Activated naive CD4-positive, alpha-beta T cell treated with anti-CD3 and anti-CD28 coated beads, Interleukin-2, amount 50 U/mL, for 72 hours (primary cell): ENCODE measurements at regions not wholly inside any gene's neighbourhood (a gene's known extent, or its start where the extent isn't known, plus 50 kb on each side); places are given as distances from the start of the nearest gene placed in this dataset.
A peak's percentile ranks its signal among the peaks of the same experiment; 100 is the strongest.
"Not testable (repeated sequence)": the region's sequence is repeated elsewhere in the genome, so short reads cannot be mapped to it uniquely, and the experiment has no call there.

ENCODE experiments used
- ATAC-seq, 2 donors: fragments of 150-1000 bp; cut with Tn5 transposase; 2 replicates each; pipeline ENCODE4 v1.10.0; 2021; ENCODE audit warnings: mild to moderate bottlenecking in 2 of 2, moderate library complexity in 2 of 2
- DNase-seq, 2 donors: peaks; one replicate each; pipeline ENCODE4 v3.0.0; 2021 to 2022; ENCODE audit warnings: low spot score in 2 of 2
- H3K27ac Mint-ChIP-seq, 2 donors: one replicate each; pipeline ENCODE4 v1.8.0; 2022; ENCODE audit warnings: mild to moderate bottlenecking in 2 of 2, mixed read lengths in 2 of 2
- H3K36me3 Mint-ChIP-seq, 2 donors: one replicate each; pipeline ENCODE4 v1.8.0; 2022; ENCODE audit warnings: mixed read lengths in 2 of 2
- H3K9me3 Mint-ChIP-seq, 2 donors: one replicate each; pipeline ENCODE4 v1.8.0; 2022; ENCODE audit warnings: mixed read lengths in 2 of 2

GRCh38 chr16:29143739-29144668 is 159.2 kb downstream of the LAT start:
- not testable (repeated sequence) for ATAC-seq, H3K9me3 Mint-ChIP-seq, H3K36me3 Mint-ChIP-seq
- H3K27ac Mint-ChIP-seq = peak overlapping the region in 1 of 2 donors; percentile 16
- DNase-seq = peak in 1 of 2 donors; percentile 48

- not testable (repeated sequence) for ATAC-seq, H3K36me3 Mint-ChIP-seq, H3K9me3 Mint-ChIP-seq, DNase-seq
- H3K27ac Mint-ChIP-seq = peak overlapping the region in 1 of 2 donors; percentile 16
These were observed 157.7 kb downstream of the LAT start for GRCh38 chr16:29142506-29142905.

- peak in 1 of 2 donors; percentile 20 for DNase-seq
- H3K27ac Mint-ChIP-seq = peak overlapping the region in 1 of 2 donors; percentile 16
- H3K36me3 Mint-ChIP-seq = peaks cover 7 to 8% of the 10 kb centered on the region in 2 donors
- no peak for ATAC-seq
- no peaks in the 10 kb centered on the region for H3K9me3 Mint-ChIP-seq
These were observed 156.9 kb downstream of the LAT start for GRCh38 chr16:29141586-29142324.

- DNase-seq, H3K9me3 Mint-ChIP-seq, ATAC-seq, H3K36me3 Mint-ChIP-seq: not testable (repeated sequence)
- peak overlapping the region in 1 of 2 donors; percentile 49 for H3K27ac Mint-ChIP-seq
These were observed 156.3 kb downstream of the LAT start for GRCh38 chr16:29141121-29141520.

GRCh38 chr16:29139901-29140855 is 155.3 kb downstream of the LAT start:
- peak in 1 of 2 donors; percentile 23 for DNase-seq
- H3K36me3 Mint-ChIP-seq, H3K9me3 Mint-ChIP-seq, ATAC-seq: not testable (repeated sequence)
- peak overlapping the region; percentile 49 to 55 for H3K27ac Mint-ChIP-seq

- peak in 1 of 2 donors; percentile 48 for DNase-seq
- Mint-ChIP-seq H3K36me3 (peaks cover 6% of the 10 kb centered on the region in 2 donors), H3K27ac (no peak overlapping the region), H3K9me3 (no peaks in the 10 kb centered on the region)
- no peak for ATAC-seq
These were observed 154.5 kb downstream of the LAT start for GRCh38 chr16:29139261-29139802.

GRCh38 chr16:29138698-29139097 is 153.8 kb downstream of the LAT start:
- ATAC-seq, DNase-seq, H3K9me3 Mint-ChIP-seq, H3K36me3 Mint-ChIP-seq, H3K27ac Mint-ChIP-seq: not testable (repeated sequence)

GRCh38 chr16:29137894-29138662 is 153.2 kb downstream of the LAT start:
- not testable (repeated sequence) for H3K9me3 Mint-ChIP-seq, ATAC-seq, DNase-seq, H3K36me3 Mint-ChIP-seq
- peak overlapping the region; percentile 65 to 68 for H3K27ac Mint-ChIP-seq

GRCh38 chr16:29137461-29137860 is 152.6 kb downstream of the LAT start:
- not testable (repeated sequence) for H3K36me3 Mint-ChIP-seq, DNase-seq, ATAC-seq, H3K9me3 Mint-ChIP-seq
- peak overlapping the region; percentile 65 to 68 for H3K27ac Mint-ChIP-seq

GRCh38 chr16:29136916-29137315 is 152.1 kb downstream of the LAT start:
- not testable (repeated sequence) for H3K36me3 Mint-ChIP-seq, ATAC-seq, H3K9me3 Mint-ChIP-seq, DNase-seq, H3K27ac Mint-ChIP-seq

GRCh38 chr16:29136046-29136696 is 151.3 kb downstream of the LAT start:
- not testable (repeated sequence) for ATAC-seq, H3K27ac Mint-ChIP-seq, H3K9me3 Mint-ChIP-seq, DNase-seq, H3K36me3 Mint-ChIP-seq

- ATAC-seq = peak in 1 of 2 donors; percentile 64
- not testable (repeated sequence) for DNase-seq, H3K36me3 Mint-ChIP-seq, H3K9me3 Mint-ChIP-seq, H3K27ac Mint-ChIP-seq
These were observed 150.2 kb downstream of the LAT start for GRCh38 chr16:29135098-29135497.

GRCh38 chr16:29133681-29134430 is 149.0 kb downstream of the LAT start:
- DNase-seq, ATAC-seq, H3K9me3 Mint-ChIP-seq, H3K36me3 Mint-ChIP-seq: not testable (repeated sequence)
- H3K27ac Mint-ChIP-seq = peak overlapping the region in 1 of 2 donors; percentile 5

GRCh38 chr16:29132869-29133268 is 148.0 kb downstream of the LAT start:
- not testable (repeated sequence) for ATAC-seq, H3K9me3 Mint-ChIP-seq, H3K36me3 Mint-ChIP-seq, DNase-seq, H3K27ac Mint-ChIP-seq
